ENCODE measurements at regions not wholly inside any gene's neighbourhood (a gene's known extent, or its start where the extent isn't known, plus 50 kb on each side); places are given as distances from the start of the nearest gene placed in this dataset.
A peak's percentile ranks its signal among the peaks of the same experiment; 100 is the strongest.

DNA sequence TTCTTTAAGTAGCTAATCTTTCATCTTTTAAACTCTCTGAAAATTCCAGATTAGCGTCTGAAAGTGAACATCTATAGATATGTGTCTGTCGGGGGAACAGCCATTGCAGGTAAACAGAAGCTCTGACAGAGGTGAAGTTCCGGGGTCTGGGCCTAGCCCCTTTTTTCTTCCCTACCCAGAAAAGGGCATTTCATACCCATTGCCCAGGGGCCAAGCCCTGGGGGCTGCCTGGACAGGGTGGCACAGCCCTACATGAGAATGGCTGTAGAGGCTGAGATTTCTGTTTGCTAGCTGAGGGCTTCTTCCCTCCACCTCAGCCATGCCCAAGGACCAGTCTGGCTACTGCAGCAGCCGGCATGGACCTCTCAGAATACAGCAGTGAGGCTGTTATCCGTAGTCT lies 327.0 kb upstream of the PLET1 start:
- TF ChIP-seq CTCF (IDR thresholded peaks at IDR 0.05): no peak
- DNase-seq (ENCODE audit: low spot score) (no peak), ATAC-seq (ENCODE audit: low FRiP score) (no peak)

GRCh38 chr11:112588252-112588694 lies 327.6 kb upstream of the PLET1 start:
- no peak for TF ChIP-seq CTCF (IDR thresholded peaks at IDR 0.05)
- DNase-seq (ENCODE audit: low spot score) (no peak), ATAC-seq (ENCODE audit: low FRiP score) (peak; percentile 77)

GRCh38 chr11:112589155-112589554 lies 328.5 kb upstream of the PLET1 start:
- ATAC-seq (ENCODE audit: low FRiP score) (no peak), DNase-seq (ENCODE audit: low spot score) (no peak)
- TF ChIP-seq CTCF (IDR thresholded peaks at IDR 0.05): no peak

DNA sequence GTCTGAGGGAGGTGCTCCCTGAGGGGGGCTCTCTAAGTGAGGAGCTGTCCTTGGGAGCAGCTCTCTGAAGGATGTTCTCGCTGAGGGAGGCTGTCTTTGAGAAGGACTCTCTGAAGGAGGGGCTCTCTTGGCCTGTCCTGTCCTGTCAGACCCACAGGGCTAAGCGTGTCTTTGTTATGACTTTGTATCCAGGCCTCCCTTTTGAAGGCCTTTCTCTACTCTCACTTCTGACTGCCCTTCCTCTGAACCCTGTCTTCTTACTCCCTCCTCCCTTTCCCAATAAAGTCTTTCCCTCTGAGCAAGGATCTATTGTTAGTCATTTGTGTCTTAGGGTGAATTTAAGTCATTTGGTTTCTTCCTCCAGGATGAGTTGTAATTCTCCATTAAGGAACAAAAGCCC lies 330.1 kb upstream of the PLET1 start:
- no peak for DNase-seq (ENCODE audit: low spot score)
- no peak for TF ChIP-seq CTCF (IDR thresholded peaks at IDR 0.05)
- ATAC-seq (ENCODE audit: low FRiP score): no peak

DNA sequence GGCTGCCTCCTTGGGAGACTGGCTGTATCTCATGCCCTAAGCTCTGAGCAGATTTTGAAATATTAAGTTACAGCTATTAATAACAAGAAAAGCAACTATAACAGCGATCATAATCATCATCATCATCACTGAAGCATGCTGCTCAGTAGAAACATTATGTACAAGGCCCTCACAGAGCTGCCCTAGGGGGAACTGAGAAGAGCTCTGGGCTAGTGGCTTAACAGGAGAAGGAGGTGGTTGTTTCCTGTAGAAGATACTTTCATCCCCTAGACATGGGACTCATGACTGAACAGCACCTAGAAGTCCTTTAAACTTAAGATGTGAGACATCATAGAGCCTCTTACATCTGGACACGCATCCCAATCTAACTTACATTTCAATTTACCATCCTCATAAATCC lies 332.8 kb upstream of the PLET1 start:
- TF ChIP-seq CTCF (IDR thresholded peaks at IDR 0.05): no peak
- ATAC-seq (ENCODE audit: low FRiP score): no peak
- DNase-seq (ENCODE audit: low spot score): no peak

GRCh38 chr11:112596324-112596723 lies 335.7 kb upstream of the PLET1 start:
- ATAC-seq (ENCODE audit: low FRiP score): no peak
- no peak for DNase-seq (ENCODE audit: low spot score)
- TF ChIP-seq CTCF (IDR thresholded peaks at IDR 0.05): no peak

DNA sequence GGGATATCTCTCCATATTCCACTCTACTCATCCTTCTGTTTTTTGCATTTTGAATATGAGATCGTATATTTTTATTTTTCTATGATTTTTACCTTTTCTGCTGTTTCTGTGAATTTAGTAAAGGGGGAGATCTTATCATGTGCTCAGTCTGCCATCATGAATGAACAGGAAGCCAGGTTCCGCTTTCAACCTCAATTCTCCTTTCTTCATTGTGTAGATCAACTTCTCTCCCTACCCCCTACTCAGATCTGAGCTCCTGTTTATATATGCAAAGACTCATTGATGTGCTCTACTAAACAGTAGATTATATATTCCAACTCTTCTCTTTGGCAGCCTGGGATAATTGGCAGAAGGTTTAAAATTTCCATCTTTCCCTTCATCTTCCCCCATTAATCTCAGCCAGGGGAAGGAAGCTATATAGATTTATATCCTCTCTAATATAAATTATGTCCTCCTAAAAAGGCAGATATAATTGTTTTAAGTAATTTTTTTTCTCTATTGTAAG lies 336.7 kb upstream of the PLET1 start:
- ATAC-seq (ENCODE audit: low FRiP score) (no peak), DNase-seq (ENCODE audit: low spot score) (no peak)
- TF ChIP-seq CTCF (IDR thresholded peaks at IDR 0.05): no peak

Measured in omental fat pad (tissue), 3 donors.